HL-60/S4 treated with phorbol 12-myristate 13-acetate at 8.2 ng/mL for 4 days and 3 days (cell line): ENCODE measurements at regions not wholly inside any gene's neighbourhood (a gene's known extent, or its start where the extent isn't known, plus 50 kb on each side); places are given as distances from the start of the nearest gene placed in this dataset.

Source experiments
- in situ Hi-C: fragments of 300-500 bp; cut with MboI; formaldehyde crosslinking; loops from 2 replicates; pipeline ENCODE4 v1.15.0; 2022; ENCODE audit warnings: low sequenced_read_pairs

GRCh38 chr6:166014966-166015365 is 152.7 kb downstream of the TBXT start:
- in situ Hi-C loops: no loop called here

- in situ Hi-C loops: no loop called here
Observed at GRCh38 chr6:166010136-166010960, 157.3 kb downstream of the TBXT start.

- in situ Hi-C loops: no loop called here
Observed at GRCh38 chr6:166009385-166010031, 158.1 kb downstream of the TBXT start.

GRCh38 chr6:166008441-166009369 is 158.9 kb downstream of the TBXT start:
- in situ Hi-C loops: no loop called here

GRCh38 chr6:166007349-166008263 is 160.0 kb downstream of the TBXT start:
- in situ Hi-C loops: no loop called here

GRCh38 chr6:166006900-166007301 is 160.8 kb downstream of the TBXT start:
- in situ Hi-C loops: no loop called here

- in situ Hi-C loops: no loop called here
Observed at GRCh38 chr6:166005944-166006899, 161.4 kb downstream of the TBXT start.

GRCh38 chr6:166005401-166005943 is 162.2 kb downstream of the TBXT start:
- in situ Hi-C loops: no loop called here

GRCh38 chr6:166004876-166005275 is 162.8 kb downstream of the TBXT start:
- in situ Hi-C loops: no loop called here

GRCh38 chr6:166004471-166004870 is 163.2 kb downstream of the TBXT start:
- in situ Hi-C loops: no loop called here

- in situ Hi-C loops: no loop called here
Observed at GRCh38 chr6:166003569-166003968, 164.1 kb downstream of the TBXT start.

- in situ Hi-C loops: no loop called here
Observed at GRCh38 chr6:166001359-166001758, 166.3 kb downstream of the TBXT start.

- in situ Hi-C loops: no loop called here
Observed at GRCh38 chr6:165999279-165999678, 168.4 kb downstream of the TBXT start.

GRCh38 chr6:165998072-165998471 is 169.6 kb downstream of the TBXT start:
- in situ Hi-C loops: no loop called here

GRCh38 chr6:165991341-165991740 is 176.3 kb downstream of the TBXT start:
- in situ Hi-C loops: no loop called here

GRCh38 chr6:165990216-165990615 is 177.4 kb downstream of the TBXT start:
- in situ Hi-C loops: no loop called here

GRCh38 chr6:165988757-165989456 is 178.7 kb downstream of the TBXT start:
- in situ Hi-C loops: no loop called here

GRCh38 chr6:165988302-165988756 is 179.3 kb downstream of the TBXT start:
- in situ Hi-C loops: no loop called here
